IPS DF 4.7 (cell line): ENCODE measurements at regions not wholly inside any gene's neighbourhood (a gene's known extent, or its start where the extent isn't known, plus 50 kb on each side); places are given as distances from the start of the nearest gene placed in this dataset.
"Not testable (repeated sequence)": the region's sequence is repeated elsewhere in the genome, so short reads cannot be mapped to it uniquely, and the experiment has no call there.

Experiments used
- DNase-seq: peaks from one replicate; pipeline ENCODE4 v3.0.0-alpha.2; 2013; ENCODE audit warnings: low spot score; ENCODE audit errors: extremely low read depth

- DNase-seq: no peak
Observed at GRCh38 chr14:38589747-38590350, 334.0 kb upstream of the CLEC14A start.

GRCh38 chr14:38583471-38583870, 327.6 kb upstream of the CLEC14A start:
- no peak for DNase-seq

- DNase-seq: no peak
Observed at GRCh38 chr14:38578278-38578681, 322.4 kb upstream of the CLEC14A start.

GRCh38 chr14:38567703-38568102, 311.8 kb upstream of the CLEC14A start:
- no peak for DNase-seq

GRCh38 chr14:38561657-38562056, 305.8 kb upstream of the CLEC14A start:
- DNase-seq: no peak

- no peak for DNase-seq
Observed at GRCh38 chr14:38559711-38560110, 303.8 kb upstream of the CLEC14A start.

- not testable (repeated sequence) for DNase-seq
Observed at GRCh38 chr14:38557391-38557790, 301.5 kb upstream of the CLEC14A start.

GRCh38 chr14:38556252-38556651, 300.4 kb upstream of the CLEC14A start:
- no peak for DNase-seq

GRCh38 chr14:38554026-38554425, 298.1 kb upstream of the CLEC14A start:
- no peak for DNase-seq

- no peak for DNase-seq
Observed at GRCh38 chr14:38553586-38553985, 297.7 kb upstream of the CLEC14A start.

- DNase-seq: no peak
Observed at GRCh38 chr14:38549564-38549963, 293.7 kb upstream of the CLEC14A start.

GRCh38 chr14:38547961-38548490, 292.1 kb upstream of the CLEC14A start:
- DNase-seq: no peak

- DNase-seq: no peak
Observed at GRCh38 chr14:38546932-38547551, 291.1 kb upstream of the CLEC14A start.

- DNase-seq: no peak
Observed at GRCh38 chr14:38544776-38545175, 288.9 kb upstream of the CLEC14A start.

- not testable (repeated sequence) for DNase-seq
Observed at GRCh38 chr14:38543851-38544250, 288.0 kb upstream of the CLEC14A start.

- DNase-seq: not testable (repeated sequence)
Observed at GRCh38 chr14:38538053-38538452, 282.2 kb upstream of the CLEC14A start.

GRCh38 chr14:38536376-38537038, 280.6 kb upstream of the CLEC14A start:
- no peak for DNase-seq

- no peak for DNase-seq
Observed at GRCh38 chr14:38528582-38528981, 272.7 kb upstream of the CLEC14A start.

- DNase-seq: no peak
Observed at GRCh38 chr14:38527502-38527878, 271.6 kb upstream of the CLEC14A start.

- DNase-seq: no peak
Observed at GRCh38 chr14:38526826-38527501, 271.1 kb upstream of the CLEC14A start.

- DNase-seq: no peak
Observed at GRCh38 chr14:38524636-38525509, 269.0 kb upstream of the CLEC14A start.
